RWPE2 (cell line): ENCODE measurements at regions not wholly inside any gene's neighbourhood (a gene's known extent, or its start where the extent isn't known, plus 50 kb on each side); places are given as distances from the start of the nearest gene placed in this dataset.

Experiments
- ATAC-seq: fragments of 200-7000 bp; cut with Tn5 transposase; 3 replicates; pipeline ENCODE4 v1.9.1; 2021; ENCODE audit warnings: low read depth
- DNase-seq: peaks from one replicate; pipeline ENCODE4 v3.0.0-alpha.2; 2020; ENCODE audit warnings: low spot score
- H3K27ac ChIP-seq: fragments of 450-650 bp; 2 replicates; pipeline ENCODE4 v1.5.1; 2017; ENCODE audit warnings: mild to moderate bottlenecking; ENCODE audit not compliant: poor library complexity, severe bottlenecking
- H3K27me3 ChIP-seq: fragments of 250-450 bp; sonication (Bioruptor Pico); 2 replicates; pipeline ENCODE4 v1.5.1; 2021; ENCODE audit warnings: mild to moderate bottlenecking, moderate library complexity; ENCODE audit not compliant: insufficient read depth, poor library complexity, severe bottlenecking
- H3K36me3 ChIP-seq: fragments of 250-450 bp; sonication (Bioruptor Pico); 2 replicates; pipeline ENCODE4 v1.5.1; 2020; ENCODE audit warnings: low read depth, mild to moderate bottlenecking, moderate library complexity
- H3K4me1 ChIP-seq: fragments of 250-450 bp; sonication (Bioruptor Pico); 2 replicates; pipeline ENCODE4 v1.5.1; 2021; ENCODE audit warnings: mild to moderate bottlenecking, moderate library complexity; ENCODE audit not compliant: insufficient read depth, poor library complexity, severe bottlenecking
- H3K4me3 ChIP-seq: fragments of 250-450 bp; sonication (Bioruptor Pico); 2 replicates; pipeline ENCODE4 v1.5.1; 2021; ENCODE audit warnings: mild to moderate bottlenecking, moderate library complexity; ENCODE audit not compliant: severe bottlenecking
- H3K9me3 ChIP-seq: fragments of 250-450 bp; sonication (Bioruptor Pico); 2 replicates; pipeline ENCODE4 v1.5.1; 2021; ENCODE audit warnings: mild to moderate bottlenecking, moderate library complexity; ENCODE audit not compliant: severe bottlenecking
- CTCF ChIP-seq: fragments of 450-650 bp; IDR thresholded peaks from one replicate; pipeline ENCODE4 v1.5.1; 2017; ENCODE audit warnings: mild to moderate bottlenecking, moderate library complexity; ENCODE audit not compliant: poor library complexity, severe bottlenecking

DNA sequence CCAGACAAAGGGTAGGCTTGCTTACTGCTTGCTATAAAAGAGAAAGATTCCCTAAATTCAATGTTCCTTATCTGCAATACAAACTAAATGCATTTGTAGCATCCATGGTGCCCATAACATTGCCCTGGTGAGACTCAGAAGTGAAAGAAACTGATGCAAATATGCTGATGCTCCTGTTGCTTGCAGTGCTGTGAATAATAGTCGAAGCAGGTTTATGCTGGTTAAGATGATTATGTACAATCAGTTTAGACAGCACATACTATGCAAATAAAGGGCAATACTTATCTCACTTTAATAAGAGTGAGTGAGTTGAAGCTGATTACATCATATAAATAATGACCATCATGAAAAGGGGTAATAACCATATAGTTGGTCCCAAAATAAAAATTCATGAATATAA is 215.5 kb downstream of the SNCAIP start:
- TF ChIP-seq CTCF: no peak
- no peak for ATAC-seq

DNA sequence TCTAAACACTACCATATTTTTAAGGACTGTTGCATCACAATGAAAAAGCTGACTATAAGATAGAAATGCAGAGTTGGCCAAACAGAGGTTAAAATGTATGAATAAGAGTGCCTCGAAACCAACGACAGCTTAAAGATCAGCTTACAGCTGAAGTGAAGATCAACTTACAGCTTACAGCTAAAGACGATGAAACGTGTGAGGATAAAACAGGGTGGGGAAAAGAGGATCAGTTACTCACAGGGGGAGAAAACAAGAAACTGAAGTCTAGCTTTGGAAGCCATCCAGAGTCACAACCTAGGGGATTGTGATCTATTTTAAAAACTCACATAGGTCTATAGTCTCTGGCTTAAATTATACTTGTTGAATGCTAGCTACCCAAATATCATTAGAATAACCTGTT is 220.0 kb downstream of the SNCAIP start:
- H3K27ac ChIP-seq: no peak overlapping the region

More for the DNA sequence above, 215.5 kb downstream of the SNCAIP start:
- H3K27me3 ChIP-seq: peaks cover 9% of the 10 kb centered on the region
- H3K4me3 ChIP-seq: no peak overlapping the region
- no peaks in the 10 kb centered on the region for H3K9me3 ChIP-seq
- no peak for DNase-seq
- H3K4me1 ChIP-seq: no peaks in the 10 kb centered on the region
- no peak overlapping the region for H3K27ac ChIP-seq
- H3K36me3 ChIP-seq: no peaks in the 10 kb centered on the region

DNA sequence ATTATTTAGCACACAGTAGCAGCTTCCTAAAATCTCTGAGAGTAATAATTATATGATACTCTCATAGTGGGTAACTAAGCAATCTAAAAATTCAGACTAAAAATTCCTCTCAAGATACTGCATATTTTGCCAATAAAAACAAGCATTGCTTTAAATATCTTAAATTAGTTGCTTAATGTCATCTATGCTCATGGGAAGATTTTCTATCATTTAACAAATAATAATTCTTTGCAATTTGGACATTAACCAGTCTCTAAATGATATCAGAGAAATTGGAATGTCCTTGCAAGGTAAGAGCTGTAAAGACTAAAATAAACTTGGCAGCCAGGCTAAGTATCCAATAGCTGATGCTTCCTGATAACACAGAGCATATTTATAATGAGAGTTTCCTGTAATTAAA is 221.8 kb downstream of the SNCAIP start:
- ATAC-seq (no peak), DNase-seq (no peak)
- no peaks in the 10 kb centered on the region for H3K9me3 ChIP-seq
- peaks cover 21% of the 10 kb centered on the region for H3K27me3 ChIP-seq
- H3K4me1 ChIP-seq: no peaks in the 10 kb centered on the region
- H3K36me3 ChIP-seq: no peaks in the 10 kb centered on the region
- no peak for TF ChIP-seq CTCF
- no peak overlapping the region for H3K4me3 ChIP-seq
- H3K27ac ChIP-seq: no peak overlapping the region

More for the DNA sequence above, 220.0 kb downstream of the SNCAIP start:
- Histone ChIP-seq H3K4me1 (no peaks in the 10 kb centered on the region), H3K4me3 (no peak overlapping the region), H3K27me3 (peaks cover 19% of the 10 kb centered on the region), H3K9me3 (no peaks in the 10 kb centered on the region), H3K36me3 (no peaks in the 10 kb centered on the region)
- DNase-seq: no peak
- TF ChIP-seq CTCF: no peak
- ATAC-seq: no peak

GRCh38 chr5:122534829-122535228 is 222.8 kb downstream of the SNCAIP start:
- Histone ChIP-seq H3K4me1 (no peaks in the 10 kb centered on the region), H3K27me3 (peaks cover 20% of the 10 kb centered on the region), H3K9me3 (no peaks in the 10 kb centered on the region), H3K27ac (no peak overlapping the region), H3K36me3 (no peaks in the 10 kb centered on the region), H3K4me3 (no peak overlapping the region)
- TF ChIP-seq CTCF: no peak
- ATAC-seq (no peak), DNase-seq (no peak)

GRCh38 chr5:122541388-122541787 is 229.4 kb downstream of the SNCAIP start:
- no peaks in the 10 kb centered on the region for H3K36me3 ChIP-seq
- no peak for TF ChIP-seq CTCF
- DNase-seq (no peak), ATAC-seq (no peak)
- H3K9me3 ChIP-seq: no peaks in the 10 kb centered on the region
- no peaks in the 10 kb centered on the region for H3K4me1 ChIP-seq
- H3K4me3 ChIP-seq: no peak overlapping the region
- no peak overlapping the region for H3K27ac ChIP-seq
- peaks cover 10% of the 10 kb centered on the region for H3K27me3 ChIP-seq
